PFSK-1 (cell line): ENCODE measurements at regions not wholly inside any gene's neighbourhood (a gene's known extent, or its start where the extent isn't known, plus 50 kb on each side); places are given as distances from the start of the nearest gene placed in this dataset.

Source experiments
- POLR2AphosphoS5 ChIP-seq: IDR thresholded peaks from 2 replicates; pipeline ENCODE4 v1.6.1; 2012; ENCODE audit warnings: low read depth, mild to moderate bottlenecking, control low read depth, low read length, moderate library complexity
- SIN3A ChIP-seq: IDR thresholded peaks from 2 replicates; pipeline ENCODE4 v1.6.1; 2012; ENCODE audit warnings: mild to moderate bottlenecking, low read length, moderate library complexity, borderline replicate concordance; ENCODE audit not compliant: insufficient read depth
- TAF1 ChIP-seq: IDR thresholded peaks from 2 replicates; pipeline ENCODE4 v1.6.1; 2012; ENCODE audit warnings: low read length, control low read depth, borderline replicate concordance; ENCODE audit not compliant: insufficient read depth
- TF ChIP-seq, protein P1 (sequence below), 2 experiments: IDR thresholded peaks; 2 replicates each; pipeline versions ENCODE4 v1.6.1 to v1.8.0; 2011 to 2012; ENCODE audit warnings: low read depth in 2 of 2, low read length in 2 of 2, control low read depth in 1 of 2, inconsistent platforms in 1 of 2, mild to moderate bottlenecking in 1 of 2, moderate library complexity in 1 of 2; ENCODE audit not compliant: insufficient read depth in 1 of 2

DNA sequence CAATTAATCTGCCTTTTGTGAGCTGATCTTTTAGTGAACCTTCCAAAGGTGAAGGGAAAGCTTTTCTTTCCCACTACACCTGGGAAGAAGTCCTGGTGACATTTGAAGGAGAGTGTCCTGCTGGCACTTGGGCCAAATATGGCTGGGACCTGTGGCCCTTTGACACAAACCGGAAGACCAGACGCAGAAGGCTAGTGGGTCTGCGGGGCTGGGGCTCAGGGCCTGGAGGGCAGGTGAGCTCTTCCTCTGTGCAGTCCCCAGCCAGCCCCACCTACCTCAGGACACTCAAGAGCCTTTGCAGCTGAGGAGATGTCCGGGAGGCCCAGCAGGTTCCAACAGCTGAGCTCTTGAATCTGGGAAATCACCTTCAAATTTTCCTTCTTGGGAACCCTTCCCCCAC is 138.0 kb upstream of the THY1 start:
- TF ChIP-seq POLR2AphosphoS5 (no peak), TAF1 (no peak), SIN3A (no peak)
- TF ChIP-seq, protein P1, sequence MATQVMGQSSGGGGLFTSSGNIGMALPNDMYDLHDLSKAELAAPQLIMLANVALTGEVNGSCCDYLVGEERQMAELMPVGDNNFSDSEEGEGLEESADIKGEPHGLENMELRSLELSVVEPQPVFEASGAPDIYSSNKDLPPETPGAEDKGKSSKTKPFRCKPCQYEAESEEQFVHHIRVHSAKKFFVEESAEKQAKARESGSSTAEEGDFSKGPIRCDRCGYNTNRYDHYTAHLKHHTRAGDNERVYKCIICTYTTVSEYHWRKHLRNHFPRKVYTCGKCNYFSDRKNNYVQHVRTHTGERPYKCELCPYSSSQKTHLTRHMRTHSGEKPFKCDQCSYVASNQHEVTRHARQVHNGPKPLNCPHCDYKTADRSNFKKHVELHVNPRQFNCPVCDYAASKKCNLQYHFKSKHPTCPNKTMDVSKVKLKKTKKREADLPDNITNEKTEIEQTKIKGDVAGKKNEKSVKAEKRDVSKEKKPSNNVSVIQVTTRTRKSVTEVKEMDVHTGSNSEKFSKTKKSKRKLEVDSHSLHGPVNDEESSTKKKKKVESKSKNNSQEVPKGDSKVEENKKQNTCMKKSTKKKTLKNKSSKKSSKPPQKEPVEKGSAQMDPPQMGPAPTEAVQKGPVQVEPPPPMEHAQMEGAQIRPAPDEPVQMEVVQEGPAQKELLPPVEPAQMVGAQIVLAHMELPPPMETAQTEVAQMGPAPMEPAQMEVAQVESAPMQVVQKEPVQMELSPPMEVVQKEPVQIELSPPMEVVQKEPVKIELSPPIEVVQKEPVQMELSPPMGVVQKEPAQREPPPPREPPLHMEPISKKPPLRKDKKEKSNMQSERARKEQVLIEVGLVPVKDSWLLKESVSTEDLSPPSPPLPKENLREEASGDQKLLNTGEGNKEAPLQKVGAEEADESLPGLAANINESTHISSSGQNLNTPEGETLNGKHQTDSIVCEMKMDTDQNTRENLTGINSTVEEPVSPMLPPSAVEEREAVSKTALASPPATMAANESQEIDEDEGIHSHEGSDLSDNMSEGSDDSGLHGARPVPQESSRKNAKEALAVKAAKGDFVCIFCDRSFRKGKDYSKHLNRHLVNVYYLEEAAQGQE (IDR thresholded peaks at IDR 0.05; ENCODE audit: insufficient read depth in 1 of 2, low read depth in 2 of 2, low read length in 2 of 2): no peak
